ENCODE measurements at regions not wholly inside any gene's neighbourhood (a gene's known extent, or its start where the extent isn't known, plus 50 kb on each side); places are given as distances from the start of the nearest gene placed in this dataset.

- TF ChIP-seq CTCF (IDR thresholded peaks at IDR 0.05; ENCODE audit: low read length) (no peak), EZH2 (IDR thresholded peaks at IDR 0.05; ENCODE audit: borderline replicate concordance, low read length) (no peak)
These were observed 62.6 kb upstream of the SDK2 start for GRCh38 chr17:73706858-73707257.

Data from OCI-LY1 (cell line).